NCI-H526 (cell line): ENCODE measurements at regions not wholly inside any gene's neighbourhood (a gene's known extent, or its start where the extent isn't known, plus 50 kb on each side); places are given as distances from the start of the nearest gene placed in this dataset.
A peak's percentile ranks its signal among the peaks of the same experiment; 100 is the strongest.
"Not testable (repeated sequence)": the region's sequence is repeated elsewhere in the genome, so short reads cannot be mapped to it uniquely, and the experiment has no call there.

Experiments used
- DNase-seq, 2 experiments: peaks; one replicate each; lab custom pipeline; 2025; lab: John Stamatoyannopoulos, UW

DNA sequence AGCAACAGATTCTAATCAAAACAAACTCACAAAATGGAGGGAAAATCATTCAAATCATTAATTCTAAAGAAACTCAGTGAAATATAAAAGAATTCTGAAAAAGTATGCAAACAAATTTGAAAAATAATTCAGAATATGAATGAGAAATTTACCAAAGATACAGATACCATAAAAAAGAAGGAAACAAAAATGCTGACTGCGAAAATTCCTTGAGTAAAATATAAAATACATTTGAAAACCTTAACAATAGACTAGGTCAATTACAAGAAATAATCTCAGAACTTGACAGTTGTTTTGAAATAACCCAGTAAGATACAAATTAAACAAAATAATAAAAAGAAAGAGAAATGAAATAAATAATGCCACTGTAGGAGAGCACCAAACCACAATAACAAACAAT lies 1289.0 kb downstream of the SLITRK1 start:
- no peak for DNase-seq

DNA sequence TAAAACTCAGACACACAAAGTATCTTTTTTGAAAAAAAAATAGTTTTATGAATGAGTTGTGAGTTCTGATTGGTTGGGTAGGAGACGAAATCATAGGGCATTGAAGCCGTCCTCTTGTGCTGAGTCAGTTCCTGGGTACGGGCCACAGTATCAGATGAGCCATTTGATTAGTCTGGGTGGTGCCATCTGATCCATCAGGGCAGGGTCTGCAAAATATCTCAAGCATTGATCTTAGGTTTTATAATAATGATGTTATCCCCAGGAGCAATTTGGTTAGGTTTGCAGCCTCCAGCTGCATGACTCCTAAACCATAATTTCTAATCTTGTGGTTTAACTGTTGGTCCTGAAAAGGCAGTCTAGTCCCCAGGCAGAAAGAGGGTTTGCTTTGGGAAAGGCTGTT lies 1310.6 kb downstream of the SLITRK1 start:
- DNase-seq: no peak

DNA sequence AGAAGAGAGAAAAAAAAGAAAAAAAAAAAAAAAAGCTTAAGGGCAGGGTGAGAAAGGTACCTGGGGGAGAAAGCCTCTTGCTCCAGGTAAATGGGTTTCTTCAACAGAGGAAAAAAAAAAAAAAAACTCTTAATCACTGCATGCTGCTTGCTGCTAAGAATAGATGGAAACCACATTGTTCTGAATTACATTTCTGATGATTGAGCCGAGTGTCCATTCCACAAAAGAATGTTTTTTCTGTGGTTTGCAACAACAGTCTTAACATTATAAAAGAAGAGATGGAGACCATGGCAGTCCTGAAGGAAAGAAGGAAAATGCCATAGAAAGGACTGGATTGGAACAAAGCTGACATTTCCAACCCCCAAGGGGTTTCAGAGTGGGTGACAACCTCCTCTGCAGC lies 1312.7 kb downstream of the SLITRK1 start:
- DNase-seq: no peak

- no peak for DNase-seq
Observed at GRCh38 chr13:82566864-82567263, 1315.4 kb downstream of the SLITRK1 start.

DNA sequence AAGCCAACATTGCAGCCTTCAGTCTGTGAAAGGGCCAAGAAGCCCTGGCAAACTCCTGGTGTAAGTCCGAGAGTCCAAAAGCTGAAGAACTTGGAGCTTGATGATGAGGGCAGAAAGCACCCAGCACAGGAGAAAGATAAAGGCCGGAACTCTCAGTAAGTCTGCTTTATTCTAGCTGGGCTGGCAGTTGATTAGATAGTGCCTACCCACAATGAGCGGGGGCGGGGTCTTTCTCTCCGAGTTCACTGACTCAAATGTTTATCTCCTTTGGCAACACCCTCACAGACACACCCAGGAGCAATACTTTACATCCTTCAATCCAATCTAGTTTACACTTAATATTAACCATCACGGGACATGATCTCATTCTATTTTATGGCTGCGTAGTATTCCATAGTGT lies 1317.1 kb downstream of the SLITRK1 start:
- DNase-seq: no peak

DNA sequence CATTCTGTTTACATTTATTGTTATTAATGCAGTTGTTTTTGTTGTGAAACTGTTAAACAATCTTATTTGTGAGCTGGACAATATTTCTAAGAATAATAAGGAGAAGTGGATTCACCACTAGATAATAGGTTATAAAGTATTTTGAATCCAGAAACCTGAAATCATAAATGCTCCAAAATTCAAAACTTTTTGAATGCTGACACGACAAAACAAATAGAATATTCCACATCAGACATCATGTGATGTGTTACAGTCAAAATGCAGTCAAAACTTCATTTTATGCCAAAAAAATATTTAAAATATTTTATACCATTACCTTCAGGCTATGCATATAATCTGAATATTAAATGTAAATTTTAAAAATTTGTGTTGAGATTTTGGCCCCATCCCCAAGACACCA lies 1321.4 kb downstream of the SLITRK1 start:
- no peak for DNase-seq

DNA sequence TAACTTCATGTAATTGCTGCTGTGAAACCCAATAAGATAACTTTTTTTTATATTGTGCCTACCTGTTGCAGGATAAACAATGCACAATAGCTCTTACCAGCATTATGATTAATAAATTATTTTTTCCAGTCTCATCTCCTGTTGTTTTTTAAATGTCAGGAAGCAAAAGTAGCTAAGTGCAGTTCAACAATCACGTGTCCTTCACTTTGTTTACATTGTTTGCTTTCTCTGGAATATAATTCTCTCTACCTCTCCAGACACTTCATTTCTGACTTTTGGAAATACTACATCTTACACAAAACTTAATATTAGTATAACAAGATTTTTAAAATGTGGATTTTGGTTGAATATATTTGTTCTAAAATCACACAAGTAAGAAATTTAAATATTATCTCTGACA lies 1359.4 kb downstream of the SLITRK1 start:
- no peak for DNase-seq

GRCh38 chr13:82506805-82507414 lies 1375.4 kb downstream of the SLITRK1 start:
- DNase-seq: no peak

DNA sequence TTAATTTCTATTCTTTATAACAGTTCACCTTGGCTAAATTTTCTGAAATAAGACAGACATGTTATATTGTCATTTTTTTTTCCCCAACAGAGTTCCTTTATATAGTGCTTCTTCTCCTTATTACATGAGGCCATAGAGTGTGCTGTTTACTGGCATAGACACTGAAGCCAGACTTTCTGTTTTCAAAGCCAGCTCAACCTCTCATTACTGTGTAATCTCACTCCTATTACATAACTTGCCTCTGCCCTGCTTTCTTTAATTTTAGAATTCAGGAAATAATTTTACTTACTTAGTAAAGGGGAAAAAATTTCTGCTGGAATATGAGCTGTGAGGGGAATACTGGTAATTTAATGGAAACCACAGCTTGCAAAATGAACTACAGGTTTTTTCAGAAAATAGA lies 1380.4 kb downstream of the SLITRK1 start:
- no peak for DNase-seq

DNA sequence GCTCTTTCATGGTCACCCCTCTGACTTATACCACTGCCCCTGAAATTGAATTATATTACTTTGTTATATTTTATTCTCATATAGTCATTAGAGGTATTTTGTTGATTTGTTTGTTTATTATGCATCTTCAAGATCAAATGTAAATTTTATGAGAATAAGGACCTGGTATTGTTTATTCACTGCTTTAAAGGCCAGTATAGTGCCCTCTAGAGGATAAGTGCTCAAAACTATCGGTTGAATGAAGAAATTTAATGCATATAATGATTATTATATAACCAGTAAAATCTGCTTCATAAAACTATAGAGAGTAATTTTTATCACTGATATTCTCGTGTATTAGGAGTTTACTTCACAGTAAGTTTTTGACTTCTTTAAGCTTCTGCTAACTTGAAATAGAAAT lies 1401.9 kb downstream of the SLITRK1 start:
- peak in 1 of 2 experiments; percentile 30 for DNase-seq

DNA sequence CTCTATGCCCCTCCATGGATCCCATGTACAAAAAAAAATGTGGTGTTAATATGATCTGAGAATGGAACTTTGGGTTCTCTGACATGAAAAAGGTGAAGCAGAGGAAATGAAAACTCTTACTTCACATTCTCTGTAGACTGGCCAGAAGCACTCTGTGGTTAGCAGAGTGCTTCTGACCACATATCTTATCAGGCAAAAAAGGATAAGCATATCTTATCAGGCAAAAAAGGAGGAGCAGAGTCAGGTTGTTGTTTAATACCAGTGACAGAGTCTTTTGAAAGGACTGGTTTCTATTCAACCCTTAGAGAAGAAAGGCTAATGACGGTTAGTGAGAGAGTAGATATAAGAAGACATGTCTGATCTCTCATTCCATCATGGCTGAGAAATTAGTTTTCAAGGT lies 1404.8 kb downstream of the SLITRK1 start:
- DNase-seq: no peak

GRCh38 chr13:82467626-82468025 lies 1414.6 kb downstream of the SLITRK1 start:
- DNase-seq: peak in 1 of 2 experiments; percentile 26

DNA sequence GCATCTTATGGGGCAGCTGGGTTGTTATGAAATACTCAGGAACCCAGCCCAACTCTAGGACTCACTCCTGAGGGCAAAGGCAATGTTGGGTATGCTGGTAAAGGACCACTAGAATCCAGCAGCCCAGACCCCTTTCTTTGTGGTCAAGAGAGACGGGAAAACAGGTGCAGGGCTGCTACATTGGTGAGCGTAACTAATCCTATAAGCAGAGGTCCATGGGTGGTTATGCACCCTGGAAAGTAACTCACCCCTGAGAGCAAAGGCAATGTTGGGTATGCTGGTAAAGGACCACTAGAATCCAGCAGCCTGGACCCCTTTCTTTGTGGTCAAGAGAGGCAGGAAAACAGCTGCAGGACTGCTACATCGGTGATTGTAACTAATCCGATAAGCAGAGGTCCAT lies 1422.7 kb downstream of the SLITRK1 start:
- not testable (repeated sequence) for DNase-seq

DNA sequence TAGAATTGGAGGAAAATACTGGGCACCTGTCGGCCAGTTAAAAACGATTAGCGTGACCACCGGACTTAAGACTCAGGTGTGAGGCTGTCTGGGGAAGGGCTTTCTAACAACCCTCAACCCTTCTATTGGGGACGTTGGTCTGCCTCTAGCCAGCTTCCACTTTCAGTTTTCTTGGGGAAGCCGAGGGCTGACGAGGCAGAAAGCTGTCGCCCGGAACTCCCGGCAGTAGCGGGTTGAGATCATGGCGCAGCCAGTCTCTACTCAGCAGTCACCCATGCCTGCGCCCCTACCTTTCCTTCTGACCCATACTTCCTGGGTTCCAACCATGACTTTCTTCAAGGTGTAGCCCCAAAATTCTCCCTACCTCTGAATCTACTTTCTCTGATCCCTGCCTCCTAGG lies 1424.1 kb downstream of the SLITRK1 start:
- no peak for DNase-seq

DNA sequence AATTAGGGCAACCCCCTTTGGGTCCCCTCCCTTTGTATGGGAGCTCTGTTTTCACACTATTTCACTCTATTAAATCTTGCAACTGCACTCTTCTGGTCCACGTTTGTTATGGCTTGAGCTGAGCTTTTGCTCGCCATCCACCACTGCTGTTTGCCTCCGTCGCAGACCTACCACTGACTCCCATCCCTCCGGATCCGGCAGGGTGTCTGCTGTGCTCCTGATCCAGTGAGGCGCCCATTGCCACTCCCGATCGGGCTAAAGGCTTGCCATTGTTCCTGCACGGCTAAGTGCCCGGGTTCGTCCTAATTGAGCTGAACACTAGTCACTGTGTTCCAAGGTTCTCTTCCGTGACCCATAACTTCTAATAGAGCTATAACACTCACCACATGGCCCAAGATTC lies 1424.7 kb downstream of the SLITRK1 start:
- not testable (repeated sequence) for DNase-seq

DNA sequence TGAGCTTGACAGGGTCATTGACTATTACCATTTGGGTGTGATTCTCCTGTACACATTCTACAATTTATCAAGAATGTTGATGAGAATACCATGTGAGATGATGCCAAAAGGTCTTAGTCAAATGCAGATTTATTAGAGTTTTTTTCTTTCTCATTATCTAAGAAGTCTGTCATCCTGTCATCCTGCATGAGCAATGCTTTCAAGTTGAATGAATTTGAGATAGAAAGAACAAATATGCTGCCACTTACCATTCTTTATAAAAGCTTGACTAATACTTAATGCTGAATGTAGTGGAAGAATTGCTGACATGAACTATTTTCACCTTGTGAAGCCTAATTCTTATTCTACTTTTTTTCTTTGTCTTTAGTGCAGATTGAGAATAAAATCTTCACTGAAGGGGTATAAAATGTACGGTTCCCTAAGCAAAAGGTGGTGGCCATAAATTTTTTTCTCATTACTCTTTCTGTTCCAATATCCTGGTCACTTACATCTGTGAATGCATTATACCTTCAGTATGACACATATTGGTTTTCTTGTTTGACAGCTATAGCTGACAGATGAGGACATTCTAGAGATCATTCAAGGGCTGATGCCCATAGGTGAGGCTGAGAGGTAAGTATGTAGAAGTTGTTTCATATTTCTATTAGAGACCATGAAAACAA lies 1434.7 kb downstream of the SLITRK1 start:
- no peak for DNase-seq

- DNase-seq: no peak
Observed at GRCh38 chr13:82439159-82439904, 1442.9 kb downstream of the SLITRK1 start.

GRCh38 chr13:82438320-82438719 lies 1444.0 kb downstream of the SLITRK1 start:
- no peak for DNase-seq

- peak; percentile 71 to 74 for DNase-seq
Observed at GRCh38 chr13:82436099-82436585, 1446.1 kb downstream of the SLITRK1 start.

DNA sequence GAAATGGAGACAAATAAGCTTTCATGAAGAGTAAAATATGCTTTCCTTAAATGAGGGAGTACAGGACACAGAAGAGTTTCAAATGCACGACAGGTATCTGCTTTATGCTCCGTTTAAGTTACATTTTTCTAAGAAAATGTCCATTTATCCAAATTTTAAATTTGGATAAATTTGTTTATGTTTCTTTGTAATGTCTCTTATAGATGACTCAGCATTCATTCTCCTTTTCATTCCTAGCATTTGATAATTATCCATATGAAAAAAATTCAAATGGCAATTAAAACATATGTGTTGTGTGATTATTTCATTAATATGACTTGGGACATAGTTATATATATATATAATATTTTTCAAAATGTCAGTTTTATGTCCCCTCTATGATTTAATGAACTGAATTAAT lies 1449.3 kb downstream of the SLITRK1 start:
- DNase-seq: no peak

DNA sequence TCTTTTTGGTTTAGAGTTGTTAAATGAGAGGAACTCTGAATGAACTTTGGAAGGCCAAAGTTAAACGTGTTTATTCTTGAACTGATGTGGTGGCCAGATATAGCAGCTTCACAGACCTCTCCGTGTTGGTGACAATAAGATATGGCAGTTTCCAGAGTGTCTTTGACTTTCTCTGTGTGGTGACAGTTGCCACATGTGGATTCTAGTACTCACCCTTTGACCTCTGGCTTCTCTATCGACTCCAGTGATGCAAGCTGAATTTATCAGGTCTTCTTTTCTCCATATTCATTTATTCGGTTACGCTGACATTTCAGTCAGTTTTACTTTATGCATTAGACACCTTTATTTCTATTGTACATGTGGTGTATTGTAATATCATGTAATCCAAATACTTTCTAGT lies 1469.5 kb downstream of the SLITRK1 start:
- no peak for DNase-seq

GRCh38 chr13:82407321-82407720 lies 1475.0 kb downstream of the SLITRK1 start:
- DNase-seq: no peak

GRCh38 chr13:82374719-82375118 lies 1507.6 kb downstream of the SLITRK1 start:
- DNase-seq: no peak
